Caco-2 (cell line): ENCODE measurements at regions not wholly inside any gene's neighbourhood (a gene's known extent, or its start where the extent isn't known, plus 50 kb on each side); places are given as distances from the start of the nearest gene placed in this dataset.

Experiments
- BruUV-seq: library from RNA; stranded (reverse); fragments of 400-500 nt; replicated peaks from 2 replicates; lab custom pipeline; 2021; lab: Mats Ljungman, UMichigan
- CTCF ChIA-PET: fragments of 300-600 bp; sonication (Branson Sonifier 250); formaldehyde crosslinking; loops from one replicate; lab custom pipeline; 2022; ENCODE audit warnings: antibody characterized with exemption; lab: Charles Lee
- POLR2A ChIA-PET: fragments of 300-600 bp; sonication (Branson Sonifier 250); formaldehyde crosslinking; loops from one replicate; lab custom pipeline; 2022; ENCODE audit warnings: antibody characterized with exemption; lab: Charles Lee
- DNase-seq, 2 experiments: peaks; one replicate each; pipeline versions ENCODE4 v3.0.0 to v3.0.0-alpha.2; 2020 to 2022
- H3K27me3 ChIP-seq: replicated peaks from 2 replicates; pipeline ENCODE4 v1.6.0; 2011; ENCODE audit warnings: low read length; ENCODE audit not compliant: control insufficient read depth, insufficient read depth
- H3K36me3 ChIP-seq: 2 replicates; pipeline ENCODE4 v1.5.1; 2011; ENCODE audit warnings: low read length; ENCODE audit not compliant: control insufficient read depth, insufficient read depth
- H3K4me1 ChIP-seq: fragments of 250-450 bp; sonication (Bioruptor Pico); 2 replicates; pipeline ENCODE4 v1.5.1; 2020; ENCODE audit warnings: mild to moderate bottlenecking
- H3K4me3 ChIP-seq: 2 replicates; pipeline ENCODE4 v1.5.1; 2011; ENCODE audit warnings: low read depth, mild to moderate bottlenecking, control low read depth, low read length
- H3K9me3 ChIP-seq: fragments of 250-450 bp; sonication (Bioruptor Pico); 2 replicates; pipeline ENCODE4 v1.5.1; 2020; ENCODE audit warnings: mild to moderate bottlenecking, moderate library complexity
- H3K27ac Mint-ChIP-seq: one replicate; pipeline ENCODE4 v1.8.0; 2022; ENCODE audit warnings: mixed read lengths; ENCODE audit not compliant: unreplicated experiment
- H3K27me3 Mint-ChIP-seq: one replicate; pipeline ENCODE4 v1.8.0; 2022; ENCODE audit warnings: mixed read lengths; ENCODE audit not compliant: insufficient read depth, unreplicated experiment
- H3K36me3 Mint-ChIP-seq: one replicate; pipeline ENCODE4 v1.8.0; 2022; ENCODE audit warnings: mild to moderate bottlenecking, mixed read lengths; ENCODE audit not compliant: insufficient read depth, unreplicated experiment
- H3K4me1 Mint-ChIP-seq: one replicate; pipeline ENCODE4 v1.8.0; 2022; ENCODE audit warnings: low read depth, mixed read lengths; ENCODE audit not compliant: unreplicated experiment
- H3K4me3 Mint-ChIP-seq: one replicate; pipeline ENCODE4 v1.8.0; 2022; ENCODE audit warnings: mild to moderate bottlenecking, moderate library complexity, mixed read lengths; ENCODE audit not compliant: unreplicated experiment
- H3K9me3 Mint-ChIP-seq: one replicate; pipeline ENCODE4 v1.8.0; 2022; ENCODE audit warnings: mixed read lengths; ENCODE audit not compliant: unreplicated experiment
- intact Hi-C: fragments of 100-400 bp; cut with micrococcal nuclease; formaldehyde crosslinking; loops from one replicate; pipeline ENCODE4 v1.10.0; 2022; ENCODE audit not compliant: unreplicated experiment
- TF ChIP-seq, protein P1 (sequence below), 2 experiments: fragments of 200-600 bp in 1 of 2; IDR thresholded peaks; 1 replicate in 1 of 2; 2 replicates in 1 of 2; pipeline versions ENCODE4 v1.5.1 to v1.8.0; 2011 to 2022; ENCODE audit warnings: antibody characterized with exemption in 1 of 2, control low read depth in 1 of 2, inconsistent platforms in 1 of 2, low read depth in 1 of 2, low read length in 1 of 2, mild to moderate bottlenecking in 1 of 2, moderate library complexity in 1 of 2; ENCODE audit not compliant: insufficient read depth in 1 of 2, severe bottlenecking in 1 of 2, unreplicated experiment in 1 of 2

DNA sequence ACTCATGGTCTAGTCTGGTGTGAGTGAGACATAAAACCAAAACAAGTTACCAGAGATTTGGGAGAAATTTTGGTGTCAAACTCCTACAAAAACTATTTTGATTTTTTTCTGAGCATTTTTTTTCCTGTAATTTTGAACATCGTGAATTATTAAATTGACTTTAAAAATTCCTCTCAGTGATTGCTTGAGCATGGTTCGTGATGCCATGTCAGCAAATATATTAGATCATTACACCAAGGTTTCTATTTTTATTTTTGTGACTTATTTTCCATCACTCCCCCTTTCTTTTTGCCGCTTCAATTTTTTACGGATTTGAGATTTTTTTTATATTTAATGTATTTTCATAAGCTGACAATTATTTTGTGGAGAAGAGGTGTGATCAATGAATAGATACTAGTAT is 613.9 kb upstream of the LRATD1 start:
- no peaks in the 10 kb centered on the region for H3K27me3 Mint-ChIP-seq
- H3K4me3 Mint-ChIP-seq, result no peak overlapping the region
- no peaks in the 10 kb centered on the region for H3K4me1 ChIP-seq
- no peak for DNase-seq
- ChIA-PET POLR2A (no interaction called here), CTCF (no interaction called here)
- H3K4me3 ChIP-seq, result no peak overlapping the region
- no peak overlapping the region for H3K27ac Mint-ChIP-seq
- TF ChIP-seq, protein P1, sequence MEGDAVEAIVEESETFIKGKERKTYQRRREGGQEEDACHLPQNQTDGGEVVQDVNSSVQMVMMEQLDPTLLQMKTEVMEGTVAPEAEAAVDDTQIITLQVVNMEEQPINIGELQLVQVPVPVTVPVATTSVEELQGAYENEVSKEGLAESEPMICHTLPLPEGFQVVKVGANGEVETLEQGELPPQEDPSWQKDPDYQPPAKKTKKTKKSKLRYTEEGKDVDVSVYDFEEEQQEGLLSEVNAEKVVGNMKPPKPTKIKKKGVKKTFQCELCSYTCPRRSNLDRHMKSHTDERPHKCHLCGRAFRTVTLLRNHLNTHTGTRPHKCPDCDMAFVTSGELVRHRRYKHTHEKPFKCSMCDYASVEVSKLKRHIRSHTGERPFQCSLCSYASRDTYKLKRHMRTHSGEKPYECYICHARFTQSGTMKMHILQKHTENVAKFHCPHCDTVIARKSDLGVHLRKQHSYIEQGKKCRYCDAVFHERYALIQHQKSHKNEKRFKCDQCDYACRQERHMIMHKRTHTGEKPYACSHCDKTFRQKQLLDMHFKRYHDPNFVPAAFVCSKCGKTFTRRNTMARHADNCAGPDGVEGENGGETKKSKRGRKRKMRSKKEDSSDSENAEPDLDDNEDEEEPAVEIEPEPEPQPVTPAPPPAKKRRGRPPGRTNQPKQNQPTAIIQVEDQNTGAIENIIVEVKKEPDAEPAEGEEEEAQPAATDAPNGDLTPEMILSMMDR (IDR thresholded peaks at IDR 0.05; ENCODE audit: insufficient read depth in 1 of 2, low read depth in 1 of 2, low read length in 1 of 2, severe bottlenecking in 1 of 2, unreplicated experiment in 1 of 2), result no peak
- BruUV-seq, result no TSS peak
- no peaks in the 10 kb centered on the region for H3K36me3 ChIP-seq
- no peaks in the 10 kb centered on the region for H3K4me1 Mint-ChIP-seq
- H3K9me3 Mint-ChIP-seq, result no peaks in the 10 kb centered on the region
- no peaks in the 10 kb centered on the region for H3K9me3 ChIP-seq
- intact Hi-C loops, result no loop called here
- H3K36me3 Mint-ChIP-seq, result no peaks in the 10 kb centered on the region
- no peaks in the 10 kb centered on the region for H3K27me3 ChIP-seq

DNA sequence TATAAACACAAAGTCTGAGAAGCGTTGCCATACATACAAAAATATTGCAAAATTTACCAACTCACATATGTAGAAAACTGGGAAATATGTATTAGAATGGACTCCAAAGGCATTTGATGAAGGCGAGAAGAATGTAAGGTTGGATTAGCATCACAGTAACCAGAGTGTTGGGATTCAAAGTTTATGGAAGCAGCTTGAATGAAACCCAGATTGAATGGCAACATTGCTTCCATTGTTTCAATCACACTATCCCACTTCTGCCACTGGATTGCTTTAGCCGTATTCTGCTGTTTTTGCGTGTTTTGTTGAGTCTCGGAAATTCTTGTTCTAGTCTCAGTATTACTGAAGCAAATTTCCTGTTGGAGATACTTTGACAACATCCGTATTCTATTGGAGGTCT is 609.0 kb upstream of the LRATD1 start:
- Histone ChIP-seq H3K36me3 (no peaks in the 10 kb centered on the region), H3K4me1 (no peaks in the 10 kb centered on the region), H3K27me3 (no peaks in the 10 kb centered on the region), H3K4me3 (no peak overlapping the region), H3K9me3 (no peaks in the 10 kb centered on the region)
- intact Hi-C loops, result no loop called here
- no peaks in the 10 kb centered on the region for H3K4me1 Mint-ChIP-seq
- TF ChIP-seq, protein P1 (IDR thresholded peaks at IDR 0.05; ENCODE audit: insufficient read depth in 1 of 2, low read depth in 1 of 2, low read length in 1 of 2, severe bottlenecking in 1 of 2, unreplicated experiment in 1 of 2), result no peak
- H3K27ac Mint-ChIP-seq, result no peak overlapping the region
- DNase-seq, result no peak
- H3K36me3 Mint-ChIP-seq, result no peaks in the 10 kb centered on the region
- CTCF ChIA-PET, result no interaction called here
- no peak overlapping the region for H3K4me3 Mint-ChIP-seq
- H3K9me3 Mint-ChIP-seq, result no peaks in the 10 kb centered on the region
- POLR2A ChIA-PET, result no interaction called here
- BruUV-seq, result no TSS peak
- H3K27me3 Mint-ChIP-seq, result no peaks in the 10 kb centered on the region

DNA sequence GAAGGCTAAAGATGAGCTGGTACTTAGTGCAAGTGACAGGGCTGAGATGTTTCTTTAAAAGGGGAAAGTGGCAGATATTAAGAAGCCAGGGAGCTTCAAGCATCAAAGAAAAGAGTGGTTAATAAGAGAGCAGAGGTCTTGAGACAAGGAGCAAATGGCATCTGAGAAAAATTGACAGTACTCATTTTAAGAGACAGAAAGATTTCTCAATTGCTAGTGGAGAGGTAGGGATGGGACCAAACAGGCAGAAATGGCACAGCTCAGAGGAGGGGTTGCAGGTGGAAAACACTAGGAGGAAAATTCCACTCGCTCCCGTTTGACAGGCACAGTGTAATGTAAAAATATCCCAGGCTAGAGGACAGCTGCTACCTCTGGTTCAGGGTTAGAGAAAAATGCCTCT is 593.4 kb upstream of the LRATD1 start:
- no peak overlapping the region for H3K27ac Mint-ChIP-seq
- H3K27me3 Mint-ChIP-seq, result peaks cover 5% of the 10 kb centered on the region
- no peak overlapping the region for H3K4me3 Mint-ChIP-seq
- no peaks in the 10 kb centered on the region for H3K36me3 ChIP-seq
- BruUV-seq, result no TSS peak
- no peaks in the 10 kb centered on the region for H3K4me1 Mint-ChIP-seq
- H3K27me3 ChIP-seq, result no peaks in the 10 kb centered on the region; the same call in 1 of the 2 replicates
- intact Hi-C loops, result no loop called here
- no peaks in the 10 kb centered on the region for H3K9me3 ChIP-seq
- no peaks in the 10 kb centered on the region for H3K36me3 Mint-ChIP-seq
- no peak for DNase-seq
- H3K4me1 ChIP-seq, result no peaks in the 10 kb centered on the region
- CTCF ChIA-PET, result no interaction called here
- TF ChIP-seq, protein P1 (IDR thresholded peaks at IDR 0.05; ENCODE audit: insufficient read depth in 1 of 2, low read depth in 1 of 2, low read length in 1 of 2, severe bottlenecking in 1 of 2, unreplicated experiment in 1 of 2), result no peak
- POLR2A ChIA-PET, result no interaction called here
- no peaks in the 10 kb centered on the region for H3K9me3 Mint-ChIP-seq
- no peak overlapping the region for H3K4me3 ChIP-seq
